ENCODE measurements at regions not wholly inside any gene's neighbourhood (a gene's known extent, or its start where the extent isn't known, plus 50 kb on each side); places are given as distances from the start of the nearest gene placed in this dataset.

GRCh38 chr4:120319046-120319767 is 252.6 kb upstream of the MAD2L1 start:
- TF ChIP-seq CTCF (IDR thresholded peaks at IDR 0.05) (no peak), POLR2A (IDR thresholded peaks at IDR 0.05) (no peak)

Measured in right lobe of liver (tissue), 4 donors.